Tibial artery (tissue), 4 donors: ENCODE measurements at regions not wholly inside any gene's neighbourhood (a gene's known extent, or its start where the extent isn't known, plus 50 kb on each side); places are given as distances from the start of the nearest gene placed in this dataset.

ENCODE experiments used
- DNase-seq, 2 donors: peaks; one replicate each; pipeline ENCODE4 v3.0.0-alpha.2; 2019
- H3K27ac ChIP-seq, 2 donors: fragments of 200-600 bp; sonication (generic) in 1 of 2; 1 replicate in 1 of 2; 2 replicates in 1 of 2; pipeline ENCODE4 v1.5.1; 2018 to 2019; ENCODE audit warnings: mild to moderate bottlenecking in 1 of 2
- H3K27me3 ChIP-seq, 2 donors: fragments of 200-600 bp; sonication (generic) in 1 of 2; one replicate each; pipeline versions ENCODE4 v1.5.1 to v1.6.0; 2016 to 2019
- H3K36me3 ChIP-seq, 3 donors: fragments of 200-600 bp; sonication (generic) in 2 of 3; one replicate each; pipeline ENCODE4 v1.5.1; 2016 to 2019; ENCODE audit warnings: mild to moderate bottlenecking in 2 of 3
- H3K4me1 ChIP-seq, 4 donors: fragments of 200-600 bp; sonication (generic) in 2 of 4; 1 replicate in 3 of 4; 2 replicates in 1 of 4; pipeline ENCODE4 v1.5.1; 2016 to 2019
- H3K4me3 ChIP-seq, 2 donors: fragments of 200-600 bp; sonication (generic) in 1 of 2; 1 replicate in 1 of 2; 2 replicates in 1 of 2; pipeline ENCODE4 v1.5.1; 2018 to 2019; ENCODE audit warnings: mild to moderate bottlenecking in 2 of 2
- H3K9me3 ChIP-seq, 3 donors: fragments of 200-600 bp; sonication (generic) in 1 of 3; one replicate each; pipeline ENCODE4 v1.5.1; 2016 to 2019
- intact Hi-C: fragments of 100-400 bp; cut with DNase I; formaldehyde crosslinking; loops from one replicate; pipeline ENCODE4 v1.15.0; 2023; ENCODE audit warnings: low total_unique reads
- TF ChIP-seq, protein P1 (sequence below), 2 experiments: fragments of 200-600 bp in 1 of 2; fragments of 450-650 bp in 1 of 2; IDR thresholded peaks; one replicate each; pipeline ENCODE4 v1.5.1; 2017 to 2019; ENCODE audit warnings: antibody characterized with exemption in 2 of 2, mild to moderate bottlenecking in 1 of 2, moderate library complexity in 1 of 2

DNA sequence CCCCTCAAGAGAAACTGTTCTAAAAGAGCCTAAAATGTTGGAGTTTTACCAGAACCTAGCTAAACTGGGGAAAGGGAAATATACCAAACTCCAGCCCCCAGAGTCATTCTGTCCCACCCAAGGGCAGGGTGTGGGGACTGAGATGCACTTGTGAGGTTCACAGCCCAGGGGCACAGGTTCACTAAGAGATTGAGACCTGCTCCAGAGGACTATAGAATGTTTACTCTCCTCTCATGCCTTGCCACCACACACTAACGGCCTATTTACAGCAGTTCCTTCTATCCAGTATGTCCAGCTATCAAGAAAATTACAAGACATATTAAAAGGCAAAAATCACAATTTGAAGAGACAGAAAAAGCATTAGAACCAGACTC is 60.6 kb upstream of the PARP11 start:
- no peak overlapping the region for H3K4me3 ChIP-seq
- H3K4me1 ChIP-seq: no peaks in the 10 kb centered on the region
- intact Hi-C loops: no loop called here
- no peaks in the 10 kb centered on the region for H3K36me3 ChIP-seq
- TF ChIP-seq, protein P1, sequence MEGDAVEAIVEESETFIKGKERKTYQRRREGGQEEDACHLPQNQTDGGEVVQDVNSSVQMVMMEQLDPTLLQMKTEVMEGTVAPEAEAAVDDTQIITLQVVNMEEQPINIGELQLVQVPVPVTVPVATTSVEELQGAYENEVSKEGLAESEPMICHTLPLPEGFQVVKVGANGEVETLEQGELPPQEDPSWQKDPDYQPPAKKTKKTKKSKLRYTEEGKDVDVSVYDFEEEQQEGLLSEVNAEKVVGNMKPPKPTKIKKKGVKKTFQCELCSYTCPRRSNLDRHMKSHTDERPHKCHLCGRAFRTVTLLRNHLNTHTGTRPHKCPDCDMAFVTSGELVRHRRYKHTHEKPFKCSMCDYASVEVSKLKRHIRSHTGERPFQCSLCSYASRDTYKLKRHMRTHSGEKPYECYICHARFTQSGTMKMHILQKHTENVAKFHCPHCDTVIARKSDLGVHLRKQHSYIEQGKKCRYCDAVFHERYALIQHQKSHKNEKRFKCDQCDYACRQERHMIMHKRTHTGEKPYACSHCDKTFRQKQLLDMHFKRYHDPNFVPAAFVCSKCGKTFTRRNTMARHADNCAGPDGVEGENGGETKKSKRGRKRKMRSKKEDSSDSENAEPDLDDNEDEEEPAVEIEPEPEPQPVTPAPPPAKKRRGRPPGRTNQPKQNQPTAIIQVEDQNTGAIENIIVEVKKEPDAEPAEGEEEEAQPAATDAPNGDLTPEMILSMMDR (IDR thresholded peaks at IDR 0.05): no peak
- H3K27ac ChIP-seq: no peak overlapping the region
- no peak for DNase-seq
- H3K9me3 ChIP-seq: no peaks in the 10 kb centered on the region
- H3K27me3 ChIP-seq: peaks cover 0 to 31% of the 10 kb centered on the region in 2 donors

DNA sequence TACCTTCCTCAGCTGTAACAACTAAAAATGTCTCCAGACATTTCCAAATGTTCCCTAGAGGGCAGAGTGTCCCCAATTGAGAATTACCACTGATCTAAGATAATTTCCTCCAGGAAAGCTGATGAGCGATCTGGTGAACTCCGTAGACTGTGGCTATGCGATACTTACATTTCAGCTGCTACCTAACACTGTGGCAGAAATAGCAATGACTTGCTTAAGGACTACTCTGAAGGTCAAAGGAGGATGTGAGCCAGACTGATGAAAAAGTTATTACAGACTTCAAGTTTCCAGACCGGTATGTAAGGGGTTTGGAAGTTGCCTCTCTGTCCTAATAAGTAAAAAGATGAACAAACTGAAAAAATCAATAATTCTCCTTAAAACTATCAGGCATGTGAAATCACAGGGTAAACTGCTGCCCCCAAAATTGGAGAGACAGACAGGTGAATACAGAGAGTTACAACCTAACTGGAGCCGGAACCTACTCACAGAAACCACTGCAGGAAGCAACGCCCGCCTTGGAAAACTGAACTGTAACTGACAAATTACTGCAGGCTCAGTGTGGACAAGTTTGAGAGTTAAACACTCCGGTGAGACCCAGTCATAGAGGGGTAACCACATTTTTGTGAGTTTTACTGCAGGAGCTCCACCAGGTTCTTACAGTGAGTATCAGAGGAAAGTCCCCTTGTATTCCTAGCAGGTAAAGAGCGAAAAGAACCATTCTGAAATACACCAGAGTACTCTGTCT is 60.0 kb upstream of the PARP11 start:
- no peaks in the 10 kb centered on the region for H3K36me3 ChIP-seq
- no peaks in the 10 kb centered on the region for H3K4me1 ChIP-seq
- DNase-seq: no peak
- no peak overlapping the region for H3K4me3 ChIP-seq
- TF ChIP-seq, protein P1 (IDR thresholded peaks at IDR 0.05): no peak
- H3K27ac ChIP-seq: no peak overlapping the region
- H3K27me3 ChIP-seq: peaks cover 0 to 33% of the 10 kb centered on the region in 2 donors
- intact Hi-C loops: no loop called here
- no peaks in the 10 kb centered on the region for H3K9me3 ChIP-seq

DNA sequence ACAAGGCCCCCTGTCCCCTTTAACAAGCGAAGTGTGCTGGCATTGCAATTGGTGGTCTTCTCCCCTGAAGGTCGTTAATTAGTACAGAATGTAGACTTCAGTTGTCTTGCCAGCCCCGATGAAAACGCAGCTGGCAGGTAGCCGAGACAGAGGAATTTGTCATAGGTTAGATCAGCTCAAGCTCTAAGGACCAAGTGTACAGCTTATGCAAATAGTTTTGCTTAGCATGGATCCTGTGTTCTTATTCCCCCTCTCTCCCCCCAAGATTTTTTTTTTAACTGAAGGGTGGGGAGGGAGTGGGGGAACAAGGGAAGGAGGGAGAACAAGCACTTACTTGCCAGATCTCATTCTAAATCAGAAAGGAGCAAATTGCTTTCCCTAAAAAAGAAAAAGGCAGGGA is 58.6 kb upstream of the PARP11 start:
- H3K4me3 ChIP-seq: no peak overlapping the region
- no peak for DNase-seq

DNA sequence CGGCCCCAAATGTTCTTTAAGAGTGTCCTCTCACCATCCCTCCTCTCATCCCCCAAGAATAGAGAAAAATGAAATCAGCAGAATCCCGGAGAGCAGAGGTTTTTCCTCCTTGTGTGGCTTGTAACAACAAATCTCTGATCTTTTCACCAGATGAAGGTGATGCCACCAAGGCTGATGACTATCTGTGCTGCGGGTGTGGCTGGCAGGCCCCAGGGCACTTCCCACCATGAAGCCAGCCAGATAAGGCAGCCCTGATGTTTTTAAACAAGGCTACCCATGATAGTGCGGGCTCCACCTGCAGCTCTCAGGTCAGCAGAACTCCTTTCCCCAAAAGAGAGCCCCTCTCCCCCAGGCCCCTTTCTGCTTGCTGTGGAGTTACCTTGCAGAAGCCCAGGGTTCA is 58.0 kb upstream of the PARP11 start:
- Histone ChIP-seq H3K9me3 (no peaks in the 10 kb centered on the region), H3K4me1 (no peaks in the 10 kb centered on the region), H3K27me3 (peaks cover 0 to 38% of the 10 kb centered on the region in 2 donors), H3K36me3 (no peaks in the 10 kb centered on the region), H3K27ac (no peak overlapping the region), H3K4me3 (no peak overlapping the region)
- DNase-seq: no peak
- TF ChIP-seq, protein P1 (IDR thresholded peaks at IDR 0.05): no peak
- intact Hi-C loops: no loop called here

More for the DNA sequence above, 58.6 kb upstream of the PARP11 start:
- H3K27ac ChIP-seq: no peak overlapping the region
- H3K9me3 ChIP-seq: no peaks in the 10 kb centered on the region
- intact Hi-C loops: no loop called here
- peaks cover 0 to 38% of the 10 kb centered on the region in 2 donors for H3K27me3 ChIP-seq
- TF ChIP-seq, protein P1 (IDR thresholded peaks at IDR 0.05): no peak
- H3K4me1 ChIP-seq: no peaks in the 10 kb centered on the region
- H3K36me3 ChIP-seq: no peaks in the 10 kb centered on the region

DNA sequence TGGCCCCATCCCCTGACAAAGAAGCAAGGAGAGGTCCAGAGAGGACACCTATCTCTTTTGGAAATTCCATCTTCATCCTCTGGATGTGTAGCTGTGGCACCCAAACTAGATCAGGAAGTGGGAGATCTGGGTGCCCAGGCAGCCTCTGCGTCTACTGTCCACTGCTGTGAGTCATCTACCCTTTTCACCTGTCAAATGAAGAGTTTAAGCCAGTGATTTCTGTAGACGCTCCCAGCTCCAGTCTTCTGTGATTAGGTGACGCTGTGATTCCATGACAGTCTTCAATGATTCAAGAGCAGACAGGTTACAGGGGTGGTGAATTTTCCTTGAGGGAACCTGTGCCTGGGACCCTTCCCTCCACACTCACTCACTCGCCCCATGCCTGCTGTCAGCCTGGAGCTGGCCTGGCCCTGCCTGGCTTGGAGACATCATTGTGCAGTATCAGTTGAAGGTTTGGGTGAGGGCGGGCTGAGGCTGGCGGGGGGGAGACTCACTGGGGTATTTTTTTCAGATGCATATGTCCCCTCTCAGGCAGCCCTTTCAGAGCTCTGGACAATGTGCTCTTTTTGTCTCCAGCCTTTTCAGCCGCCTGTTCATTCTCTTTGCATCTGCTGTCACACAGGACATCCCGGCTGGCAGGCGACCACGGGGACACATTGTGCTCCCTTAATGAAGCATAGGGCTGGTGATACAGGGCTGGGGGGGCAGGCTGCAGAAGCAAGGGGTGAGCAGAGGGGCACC is 56.8 kb upstream of the PARP11 start:
- no peaks in the 10 kb centered on the region for H3K36me3 ChIP-seq
- H3K27me3 ChIP-seq: peaks cover 0 to 44% of the 10 kb centered on the region in 2 donors
- H3K4me3 ChIP-seq: no peak overlapping the region
- DNase-seq: no peak
- H3K9me3 ChIP-seq: no peaks in the 10 kb centered on the region
- intact Hi-C loops: no loop called here
- TF ChIP-seq, protein P1 (IDR thresholded peaks at IDR 0.05): no peak
- H3K27ac ChIP-seq: no peak overlapping the region
- no peaks in the 10 kb centered on the region for H3K4me1 ChIP-seq
